H1 (cell line): ENCODE measurements at regions not wholly inside any gene's neighbourhood (a gene's known extent, or its start where the extent isn't known, plus 50 kb on each side); places are given as distances from the start of the nearest gene placed in this dataset.

Experiments
- CTCF ChIA-PET: fragments of 300-600 bp; sonication (Branson Sonifier 250); formaldehyde crosslinking; loops from one replicate; lab custom pipeline; 2021; ENCODE audit not compliant: partially characterized antibody; lab: Charles Lee
- POLR2A ChIA-PET: fragments of 300-600 bp; sonication (Branson Sonifier 250); formaldehyde crosslinking; loops from one replicate; lab custom pipeline; 2021; ENCODE audit warnings: inconsistent platforms; ENCODE audit not compliant: partially characterized antibody; lab: Charles Lee
- DNase-seq, 2 experiments: peaks; one replicate each; pipeline versions ENCODE4 v3.0.0 to v3.0.0-alpha.2; 2010 to 2022; ENCODE audit warnings: low spot score in 2 of 2, low read depth in 1 of 2, mixed read lengths in 1 of 2
- FAIRE-seq: peaks from 2 replicates; lab custom pipeline; 2011; peaks lifted over from hg19 to GRCh38; lab: Jason Lieb, UNC
- H2AFZ ChIP-seq: 2 replicates; pipeline ENCODE4 v1.8.1; 2012; ENCODE audit warnings: low read length, inconsistent platforms
- H2AK5ac ChIP-seq: 2 replicates; pipeline ENCODE4 v1.6.1; 2013; ENCODE audit warnings: low read depth, low read length
- H2BK120ac ChIP-seq: replicated peaks from 2 replicates; pipeline ENCODE3; 2013; ENCODE audit warnings: low read depth, low read length, inconsistent platforms
- H2BK12ac ChIP-seq: 2 replicates; pipeline ENCODE4 v1.6.1; 2013; ENCODE audit warnings: low read depth, low read length
- H2BK15ac ChIP-seq: 2 replicates; pipeline ENCODE4 v1.6.1; 2013; ENCODE audit warnings: low read length
- H2BK20ac ChIP-seq: 2 replicates; pipeline ENCODE4 v1.6.1; 2013; ENCODE audit warnings: low read length
- H2BK5ac ChIP-seq: 2 replicates; pipeline ENCODE4 v1.6.1; 2013; ENCODE audit warnings: low read depth, low read length
- H3K14ac ChIP-seq: 2 replicates; pipeline ENCODE4 v1.6.1; 2013; ENCODE audit warnings: inconsistent platforms; ENCODE audit not compliant: insufficient read length
- H3K18ac ChIP-seq: 2 replicates; pipeline ENCODE4 v1.6.1; 2013; ENCODE audit warnings: low read length; ENCODE audit errors: extremely low read depth
- H3K23ac ChIP-seq: 2 replicates; pipeline ENCODE4 v1.6.1; 2013; ENCODE audit warnings: inconsistent platforms; ENCODE audit not compliant: insufficient read length
- H3K23me2 ChIP-seq: 2 replicates; pipeline ENCODE4 v1.6.1; 2013; ENCODE audit warnings: low read depth, low read length
- H3K27ac ChIP-seq: 2 replicates; pipeline ENCODE4 v1.6.1; 2011; ENCODE audit warnings: low read depth, low read length, inconsistent platforms
- H3K27me3 ChIP-seq, 4 experiments: replicated peaks in 1 of 4; 1 replicate in 1 of 4; 2 replicates in 3 of 4; pipeline versions ENCODE4 v1.6.1 to v1.8.1; 2011 to 2013; ENCODE audit warnings: low read length in 3 of 4, mild to moderate bottlenecking in 3 of 4, inconsistent platforms in 2 of 4, mixed read lengths in 2 of 4, moderate library complexity in 1 of 4; ENCODE audit not compliant: control insufficient read depth in 3 of 4, insufficient read depth in 3 of 4; ENCODE audit errors: extremely low read depth in 1 of 4
- H3K36me3 ChIP-seq, 4 experiments: 2 replicates each; pipeline versions ENCODE4 v1.6.1 to v1.8.1; 2011 to 2013; ENCODE audit warnings: mild to moderate bottlenecking in 4 of 4, low read length in 3 of 4, moderate library complexity in 2 of 4, control low read depth in 1 of 4, inconsistent platforms in 1 of 4; ENCODE audit not compliant: insufficient read depth in 4 of 4, control insufficient read depth in 2 of 4
- H3K4ac ChIP-seq: replicated peaks from 2 replicates; pipeline ENCODE3; 2013; ENCODE audit warnings: low read length, low read depth, mixed read lengths, inconsistent platforms; ENCODE audit not compliant: insufficient read length
- H3K4me1 ChIP-seq, 4 experiments: replicated peaks in 1 of 4; 1 replicate in 1 of 4; 2 replicates in 3 of 4; pipeline versions ENCODE4 v1.6.1 to v1.8.1; 2011 to 2013; ENCODE audit warnings: low read length in 3 of 4, inconsistent platforms in 2 of 4, mixed read lengths in 1 of 4; ENCODE audit not compliant: insufficient read depth in 4 of 4, control insufficient read depth in 3 of 4
- H3K4me2 ChIP-seq, 2 experiments: 2 replicates each; pipeline versions ENCODE4 v1.6.1 to v1.8.1; 2011 to 2013; ENCODE audit warnings: low read depth in 2 of 2, low read length in 2 of 2, control low read depth in 1 of 2, inconsistent platforms in 1 of 2, mild to moderate bottlenecking in 1 of 2; ENCODE audit not compliant: insufficient read depth in 1 of 2
- H3K4me3 ChIP-seq, 4 experiments: fragments of 200-600, 300-600 bp in 1 of 4; sonication (generic), shearing (Covaris generic), sonication (Bioruptor Twin) in 1 of 4; 2 replicates each; pipeline versions ENCODE4 v1.5.1 to v1.8.1; 2011 to 2016; ENCODE audit warnings: low read length in 4 of 4, low read depth in 3 of 4, control low read depth in 2 of 4, inconsistent platforms in 2 of 4, mild to moderate bottlenecking in 2 of 4, mixed read lengths in 1 of 4, moderate library complexity in 1 of 4; ENCODE audit not compliant: insufficient read depth in 2 of 4; ENCODE audit errors: extremely low read depth in 1 of 4
- H3K56ac ChIP-seq: replicated peaks from 2 replicates; pipeline ENCODE3; 2013; ENCODE audit warnings: low read depth, mild to moderate bottlenecking, mixed read lengths, low read length, inconsistent platforms; ENCODE audit not compliant: insufficient read length
- H3K79me1 ChIP-seq: 2 replicates; pipeline ENCODE4 v1.6.1; 2013; ENCODE audit warnings: low read depth, low read length, control low read depth
- H3K79me2 ChIP-seq, 2 experiments: 2 replicates each; pipeline versions ENCODE4 v1.6.1 to v1.8.1; 2012 to 2013; ENCODE audit warnings: low read length in 2 of 2, mild to moderate bottlenecking in 2 of 2, inconsistent platforms in 1 of 2; ENCODE audit not compliant: insufficient read depth in 2 of 2, control insufficient read depth in 1 of 2
- H3K9ac ChIP-seq, 4 experiments: replicated peaks in 1 of 4; 1 replicate in 1 of 4; 2 replicates in 3 of 4; pipeline versions ENCODE4 v1.6.1 to v1.8.1; 2011 to 2013; ENCODE audit warnings: low read depth in 3 of 4, low read length in 3 of 4, control low read depth in 2 of 4, mild to moderate bottlenecking in 2 of 4, moderate library complexity in 2 of 4, inconsistent platforms in 1 of 4; ENCODE audit errors: extremely low read depth in 1 of 4
- H3K9me3 ChIP-seq, 2 experiments: 2 replicates each; pipeline versions ENCODE4 v1.6.1 to v1.8.1; 2012 to 2013; ENCODE audit warnings: mild to moderate bottlenecking in 2 of 2, moderate library complexity in 2 of 2, control low read depth in 1 of 2, inconsistent platforms in 1 of 2, low read depth in 1 of 2, low read length in 1 of 2, mixed read lengths in 1 of 2; ENCODE audit not compliant: insufficient read depth in 2 of 2
- H4K20me1 ChIP-seq, 2 experiments: replicated peaks in 1 of 2; 2 replicates each; pipeline versions ENCODE3 to v1.8.1; 2011 to 2013; ENCODE audit warnings: inconsistent platforms in 2 of 2, low read length in 2 of 2, mild to moderate bottlenecking in 1 of 2; ENCODE audit not compliant: insufficient read depth in 2 of 2, control insufficient read depth in 1 of 2
- H4K5ac ChIP-seq: 2 replicates; pipeline ENCODE4 v1.6.1; 2013; ENCODE audit warnings: low read length, low read depth, mixed read lengths, inconsistent platforms; ENCODE audit not compliant: insufficient read length
- H4K8ac ChIP-seq: 2 replicates; pipeline ENCODE4 v1.8.0; 2013; ENCODE audit warnings: mild to moderate bottlenecking, moderate library complexity, low read length, inconsistent platforms; ENCODE audit not compliant: insufficient read depth; ENCODE audit errors: extremely low read depth
- H4K91ac ChIP-seq: replicated peaks from 2 replicates; pipeline ENCODE3; 2013; ENCODE audit warnings: low read length, mixed read lengths, inconsistent platforms; ENCODE audit not compliant: insufficient read length
- BACH1 ChIP-seq: IDR thresholded peaks from 2 replicates; pipeline ENCODE4 v1.6.1; 2012; ENCODE audit warnings: low read length, improper control_type of control experiment
- NANOG ChIP-seq: IDR thresholded peaks from 2 replicates; pipeline ENCODE4 v1.6.1; 2011; ENCODE audit warnings: low read length, low read depth, mild to moderate bottlenecking, inconsistent platforms; ENCODE audit not compliant: insufficient read depth, poor library complexity, severe bottlenecking
- POU5F1 ChIP-seq: IDR thresholded peaks from 2 replicates; pipeline ENCODE4 v1.6.1; 2011; ENCODE audit warnings: low read depth, mild to moderate bottlenecking, low read length, moderate library complexity
- SIN3A ChIP-seq, 2 experiments: IDR thresholded peaks in 1 of 2; conservative IDR thresholded peaks in 1 of 2; 2 replicates each; pipeline ENCODE4 v1.6.1; 2011 to 2012; ENCODE audit warnings: low read length in 2 of 2, improper control_type of control experiment in 1 of 2, low read depth in 1 of 2, mild to moderate bottlenecking in 1 of 2
- SP1 ChIP-seq: IDR thresholded peaks from 2 replicates; pipeline ENCODE4 v1.6.1; 2011; ENCODE audit warnings: low read depth, low read length
- SP2 ChIP-seq: IDR thresholded peaks from 2 replicates; pipeline ENCODE4 v1.6.1; 2012; ENCODE audit warnings: mild to moderate bottlenecking, low read length, inconsistent platforms
- WGBS, 2 experiments: shearing (Covaris generic) in 1 of 2; methylation state at CpG; one replicate each; pipeline versions ENCODE4 v1.1.6 to v1.1.7; 2013 to 2015; ENCODE audit warnings: low lambda C conversion rate in 2 of 2, mixed read lengths in 2 of 2, inconsistent platforms in 1 of 2, low coverage in 1 of 2, missing lambda C conversion rate in 1 of 2; ENCODE audit not compliant: insufficient replicate concordance in 2 of 2, insufficient coverage in 1 of 2, insufficient read length in 1 of 2; ENCODE audit errors: extremely low coverage in 1 of 2, missing lambda C conversion rate in 1 of 2; 5-methylcytosine and 5-hydroxymethylcytosine counted together

DNA sequence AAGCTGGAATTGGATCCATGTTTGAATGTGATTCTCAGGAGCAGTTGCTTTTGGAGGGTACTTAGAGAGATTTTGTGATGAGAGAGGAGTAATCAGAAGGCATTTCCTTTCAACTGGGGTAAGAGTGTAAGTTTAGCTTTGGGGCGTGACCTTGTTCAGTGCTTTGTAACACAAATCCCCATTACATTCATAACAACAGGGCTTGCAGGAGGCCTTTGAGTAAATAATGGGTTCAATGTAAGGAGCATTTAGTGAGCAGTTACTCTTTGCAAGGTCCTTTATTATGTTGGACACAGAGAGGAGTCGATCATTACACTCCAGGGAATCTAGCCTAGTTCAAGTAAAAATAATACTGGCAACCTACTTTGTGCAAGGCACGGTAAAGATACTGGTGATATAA, 74.0 kb upstream of the AFF2 start:
- peak in 1 of 2 experiments; percentile 21 for DNase-seq
- no peaks in the 10 kb centered on the region for H4K20me1 ChIP-seq
- H2BK15ac ChIP-seq: no peak overlapping the region
- H3K4ac ChIP-seq: no peak overlapping the region
- no peaks in the 10 kb centered on the region for H3K27me3 ChIP-seq
- H3K14ac ChIP-seq: no peak overlapping the region
- H3K27ac ChIP-seq: no peak overlapping the region
- no peak overlapping the region for H2AFZ ChIP-seq
- H3K23ac ChIP-seq: no peak overlapping the region
- H2BK120ac ChIP-seq: no peak overlapping the region
- peak; percentile 63 for FAIRE-seq
- no peaks in the 10 kb centered on the region for H3K79me2 ChIP-seq
- H3K23me2 ChIP-seq: no peaks in the 10 kb centered on the region
- no peak overlapping the region; the same call in 1 of the 2 replicates for H2BK12ac ChIP-seq
- ChIA-PET POLR2A (no interaction called here), CTCF (no interaction called here)
- no peaks in the 10 kb centered on the region for H3K9me3 ChIP-seq
- no peak overlapping the region for H4K5ac ChIP-seq
- H3K4me2 ChIP-seq: peak overlapping the region; percentile 28 to 49; a peak in 3 of 4 replicates
- no peak overlapping the region for H3K9ac ChIP-seq
- H3K4me1 ChIP-seq: peaks cover 0 to 14% (median 0%) of the 10 kb centered on the region in 4 experiments; a peak in 2 of 7 replicates
- H2BK5ac ChIP-seq: peak overlapping the region; percentile 47; the same call in 1 of the 2 replicates
- 6% methylated on average over 3 of the region's 3 CpGs; no CpG with 5 or more reads in 1 of the 2 experiments for WGBS, 2 experiments
- no peak overlapping the region; the same call in 1 of the 2 replicates for H2AK5ac ChIP-seq
- no peak overlapping the region for H3K18ac ChIP-seq
- H4K91ac ChIP-seq: no peak overlapping the region
- H4K8ac ChIP-seq: no peak overlapping the region
- peak; percentile 95 for TF ChIP-seq NANOG
- TF ChIP-seq SIN3A (conservative IDR thresholded peaks at IDR 0.05 in 1 of 2, IDR thresholded peaks at IDR 0.05 in 1 of 2; ENCODE audit: low read depth in 1 of 2, low read length in 2 of 2): no peak
- no peak for TF ChIP-seq SP2
- no peak for TF ChIP-seq BACH1
- TF ChIP-seq SP1: peak; percentile 47; the same call in 1 of the 2 replicates
- 0 out of 2 replicates have a peak, but pooled peaks have one; percentile 36 for TF ChIP-seq POU5F1
- H2BK20ac ChIP-seq: no peak overlapping the region
- H3K4me3 ChIP-seq: peak overlapping the region in 1 of 4 experiments; percentile 36; a peak in 1 of 8 replicates
- no peaks in the 10 kb centered on the region for H3K36me3 ChIP-seq
- no peaks in the 10 kb centered on the region for H3K79me1 ChIP-seq
- H3K56ac ChIP-seq: no peak overlapping the region
